Mucosa of rectum (tissue), 2 donors: ENCODE measurements at regions not wholly inside any gene's neighbourhood (a gene's known extent, or its start where the extent isn't known, plus 50 kb on each side); places are given as distances from the start of the nearest gene placed in this dataset.

Experiments
- H3K27ac ChIP-seq, 2 donors: one replicate each; pipeline ENCODE4 v1.7.0; 2013; ENCODE audit warnings: inconsistent platforms in 2 of 2, low read depth in 2 of 2, low read length in 2 of 2
- H3K27me3 ChIP-seq, 2 donors: one replicate each; pipeline ENCODE4 v1.7.0; 2013; ENCODE audit warnings: low read length in 2 of 2; ENCODE audit not compliant: control insufficient read depth in 2 of 2, insufficient read depth in 2 of 2
- H3K36me3 ChIP-seq, 2 donors: one replicate each; pipeline ENCODE4 v1.7.0; 2013; ENCODE audit warnings: low read length in 2 of 2; ENCODE audit not compliant: control insufficient read depth in 2 of 2, insufficient read depth in 2 of 2
- H3K4me1 ChIP-seq, 2 donors: one replicate each; pipeline ENCODE4 v1.7.0; 2013; ENCODE audit warnings: low read length in 2 of 2, mild to moderate bottlenecking in 1 of 2; ENCODE audit not compliant: control insufficient read depth in 2 of 2, insufficient read depth in 2 of 2
- H3K4me3 ChIP-seq, 2 donors: one replicate each; pipeline ENCODE4 v1.7.0; 2013; ENCODE audit warnings: low read length in 2 of 2
- H3K9ac ChIP-seq, 2 donors: one replicate each; pipeline ENCODE4 v1.7.0; 2013; ENCODE audit warnings: low read length in 2 of 2, low read depth in 1 of 2, mild to moderate bottlenecking in 1 of 2
- H3K9me3 ChIP-seq, 2 donors: one replicate each; pipeline ENCODE4 v1.7.0; 2013; ENCODE audit warnings: low read length in 2 of 2; ENCODE audit not compliant: control insufficient read depth in 2 of 2
- donor health status: healthy.
- donor health status: Normal muscosa, but diverticular disease.

- Histone ChIP-seq H3K4me1 (no peaks in the 10 kb centered on the region), H3K9ac (no peak overlapping the region), H3K36me3 (no peaks in the 10 kb centered on the region), H3K4me3 (no peak overlapping the region), H3K9me3 (no peaks in the 10 kb centered on the region), H3K27ac (no peak overlapping the region), H3K27me3 (no peaks in the 10 kb centered on the region)
Observed at GRCh38 chr19:13585512-13585911, 79.2 kb upstream of the CACNA1A start.

- H3K9ac ChIP-seq = no peak overlapping the region
- no peaks in the 10 kb centered on the region for H3K27me3 ChIP-seq
- no peak overlapping the region for H3K4me3 ChIP-seq
- no peak overlapping the region for H3K27ac ChIP-seq
- H3K9me3 ChIP-seq = no peaks in the 10 kb centered on the region
- no peaks in the 10 kb centered on the region for H3K4me1 ChIP-seq
- no peaks in the 10 kb centered on the region for H3K36me3 ChIP-seq
Observed at GRCh38 chr19:13583753-13584152, 77.5 kb upstream of the CACNA1A start.

GRCh38 chr19:13583114-13583513, 76.8 kb upstream of the CACNA1A start:
- H3K9ac ChIP-seq = no peak overlapping the region
- no peaks in the 10 kb centered on the region for H3K36me3 ChIP-seq
- no peaks in the 10 kb centered on the region for H3K9me3 ChIP-seq
- no peaks in the 10 kb centered on the region for H3K27me3 ChIP-seq
- no peaks in the 10 kb centered on the region for H3K4me1 ChIP-seq
- no peak overlapping the region for H3K27ac ChIP-seq
- H3K4me3 ChIP-seq = no peak overlapping the region

- H3K9ac ChIP-seq = no peak overlapping the region
- no peaks in the 10 kb centered on the region for H3K27me3 ChIP-seq
Observed at GRCh38 chr19:13581576-13581975, 75.3 kb upstream of the CACNA1A start.

GRCh38 chr19:13579388-13580060, 73.2 kb upstream of the CACNA1A start:
- H3K36me3 ChIP-seq = no peaks in the 10 kb centered on the region
- H3K27ac ChIP-seq = no peak overlapping the region
- H3K4me1 ChIP-seq = no peaks in the 10 kb centered on the region
- H3K9me3 ChIP-seq = peaks cover 2 to 3% of the 10 kb centered on the region in 2 donors
- no peak overlapping the region for H3K4me3 ChIP-seq
- H3K27me3 ChIP-seq = no peaks in the 10 kb centered on the region
- H3K9ac ChIP-seq = no peak overlapping the region

More at GRCh38 chr19:13581576-13581975, 75.3 kb upstream of the CACNA1A start:
- Histone ChIP-seq H3K4me1 (no peaks in the 10 kb centered on the region), H3K4me3 (no peak overlapping the region), H3K9me3 (peaks cover 0 to 2% of the 10 kb centered on the region in 2 donors), H3K36me3 (no peaks in the 10 kb centered on the region), H3K27ac (no peak overlapping the region)

- no peak overlapping the region for H3K9ac ChIP-seq
- H3K9me3 ChIP-seq = peaks cover 2 to 3% of the 10 kb centered on the region in 2 donors
- no peaks in the 10 kb centered on the region for H3K4me1 ChIP-seq
- no peaks in the 10 kb centered on the region for H3K27me3 ChIP-seq
- H3K27ac ChIP-seq = no peak overlapping the region
- no peaks in the 10 kb centered on the region for H3K36me3 ChIP-seq
- no peak overlapping the region for H3K4me3 ChIP-seq
Observed at GRCh38 chr19:13576726-13577125, 70.4 kb upstream of the CACNA1A start.

- no peak overlapping the region for H3K9ac ChIP-seq
- no peaks in the 10 kb centered on the region for H3K27me3 ChIP-seq
- no peak overlapping the region for H3K4me3 ChIP-seq
- no peaks in the 10 kb centered on the region for H3K36me3 ChIP-seq
- H3K4me1 ChIP-seq = no peaks in the 10 kb centered on the region
- H3K27ac ChIP-seq = no peak overlapping the region
- H3K9me3 ChIP-seq = peaks cover 2 to 3% of the 10 kb centered on the region in 2 donors
Observed at GRCh38 chr19:13574933-13575332, 68.7 kb upstream of the CACNA1A start.

GRCh38 chr19:13573056-13573667, 66.9 kb upstream of the CACNA1A start:
- no peaks in the 10 kb centered on the region for H3K36me3 ChIP-seq
- H3K9ac ChIP-seq = no peak overlapping the region
- H3K4me1 ChIP-seq = no peaks in the 10 kb centered on the region
- no peak overlapping the region for H3K27ac ChIP-seq
- no peak overlapping the region for H3K4me3 ChIP-seq
- peaks cover 2 to 3% of the 10 kb centered on the region in 2 donors for H3K9me3 ChIP-seq
- H3K27me3 ChIP-seq = no peaks in the 10 kb centered on the region

GRCh38 chr19:13561461-13561860, 55.2 kb upstream of the CACNA1A start:
- no peak overlapping the region for H3K27ac ChIP-seq
- no peak overlapping the region for H3K9ac ChIP-seq
- no peaks in the 10 kb centered on the region for H3K27me3 ChIP-seq
- H3K4me3 ChIP-seq = no peak overlapping the region
- no peaks in the 10 kb centered on the region for H3K36me3 ChIP-seq
- H3K9me3 ChIP-seq = no peaks in the 10 kb centered on the region
- H3K4me1 ChIP-seq = no peaks in the 10 kb centered on the region

- Histone ChIP-seq H3K9ac (no peak overlapping the region), H3K27ac (no peak overlapping the region), H3K36me3 (no peaks in the 10 kb centered on the region), H3K4me3 (no peak overlapping the region), H3K9me3 (no peaks in the 10 kb centered on the region), H3K27me3 (no peaks in the 10 kb centered on the region), H3K4me1 (no peaks in the 10 kb centered on the region)
Observed at GRCh38 chr19:13557756-13558398, 51.6 kb upstream of the CACNA1A start.
